ENCODE measurements at regions not wholly inside any gene's neighbourhood (a gene's known extent, or its start where the extent isn't known, plus 50 kb on each side); places are given as distances from the start of the nearest gene placed in this dataset.

DNA sequence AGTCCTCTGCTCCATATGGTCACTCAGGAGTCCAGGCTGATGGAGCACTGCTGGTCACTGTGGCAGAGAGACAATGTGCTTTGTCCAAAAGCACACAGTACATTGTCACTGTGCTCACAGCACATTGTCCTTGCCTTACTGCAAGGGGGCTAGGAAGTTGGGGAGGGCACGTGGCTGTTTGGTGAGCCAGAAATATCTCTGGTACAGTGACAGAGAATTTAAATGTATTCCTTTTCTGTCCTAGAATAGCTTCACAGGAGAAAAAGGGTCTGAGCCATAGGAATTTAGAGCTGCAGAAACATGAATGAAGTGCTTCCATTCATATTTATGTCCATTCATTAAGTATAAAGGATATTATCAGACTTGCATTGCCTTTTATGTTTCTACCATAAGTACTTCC lies 110.8 kb upstream of the TRIM2 start:
- intact Hi-C loops (cut with DNase I), result no loop called here
- 85 to 91% methylated on average over 1 of the region's 1 CpG for WGBS, 2 donors

GRCh38 chr4:153093802-153094201 lies 110.4 kb upstream of the TRIM2 start:
- peaks cover 0 to 8% (median 2%) of the 10 kb centered on the region in 4 donors for H3K4me1 ChIP-seq
- intact Hi-C loops (cut with DNase I), result no loop called here
- H3K9me3 ChIP-seq, result no peaks in the 10 kb centered on the region
- no peak overlapping the region for H3K4me3 ChIP-seq
- H3K27ac ChIP-seq, result no peak overlapping the region
- DNase-seq, result no peak
- no peaks in the 10 kb centered on the region for H3K36me3 ChIP-seq
- no peaks in the 10 kb centered on the region for H3K27me3 ChIP-seq
- TF ChIP-seq POLR2A (IDR thresholded peaks at IDR 0.05), result no peak
- TF ChIP-seq EP300 (IDR thresholded peaks at IDR 0.05), result no peak
- TF ChIP-seq CTCF (IDR thresholded peaks at IDR 0.05), result no peak
- no peak for TF ChIP-seq POLR2AphosphoS5 (IDR thresholded peaks at IDR 0.05)
- 59 to 77% methylated on average over 4 of the region's 4 CpGs for WGBS, 2 donors

More for the DNA sequence above, 110.8 kb upstream of the TRIM2 start:
- no peak for TF ChIP-seq POLR2A (IDR thresholded peaks at IDR 0.05)
- TF ChIP-seq POLR2AphosphoS5 (IDR thresholded peaks at IDR 0.05), result no peak
- Histone ChIP-seq H3K9me3 (no peaks in the 10 kb centered on the region), H3K4me3 (no peak overlapping the region), H3K27me3 (no peaks in the 10 kb centered on the region), H3K36me3 (no peaks in the 10 kb centered on the region), H3K27ac (no peak overlapping the region), H3K4me1 (peaks cover 0 to 8% (median 2%) of the 10 kb centered on the region in 4 donors)
- DNase-seq, result no peak

DNA sequence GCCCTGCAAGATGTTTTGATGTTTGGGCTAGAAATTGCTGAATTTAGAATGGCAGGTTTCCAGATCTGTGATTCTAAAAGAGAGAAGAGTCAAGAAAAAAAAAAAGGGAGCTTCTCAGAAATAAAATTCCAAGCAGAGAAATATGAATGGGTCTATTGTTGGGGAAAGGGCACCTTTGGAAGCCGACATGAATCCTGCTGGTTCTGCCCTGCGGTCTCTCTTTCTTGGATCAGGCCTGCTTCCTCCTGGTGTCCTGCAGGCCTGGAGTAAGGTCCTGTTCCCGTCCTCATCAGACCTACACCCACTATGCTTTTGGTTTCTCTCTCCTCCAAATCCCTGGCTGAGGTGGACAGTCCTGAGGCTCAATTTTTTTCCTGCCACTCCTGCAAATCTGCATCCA lies 109.8 kb upstream of the TRIM2 start:
- no peaks in the 10 kb centered on the region for H3K36me3 ChIP-seq
- intact Hi-C loops (cut with DNase I), result no loop called here
- no peaks in the 10 kb centered on the region for H3K9me3 ChIP-seq
- H3K27me3 ChIP-seq, result no peaks in the 10 kb centered on the region
- H3K27ac ChIP-seq, result no peak overlapping the region
- peaks cover 0 to 8% (median 2%) of the 10 kb centered on the region in 4 donors for H3K4me1 ChIP-seq
- 87 to 92% methylated on average over 3 of the region's 3 CpGs for WGBS, 2 donors
- no peak for DNase-seq
- no peak overlapping the region for H3K4me3 ChIP-seq
- TF ChIP-seq POLR2A (IDR thresholded peaks at IDR 0.05), result no peak
- no peak for TF ChIP-seq EP300 (IDR thresholded peaks at IDR 0.05)
- no peak for TF ChIP-seq POLR2AphosphoS5 (IDR thresholded peaks at IDR 0.05)
- no peak for TF ChIP-seq CTCF (IDR thresholded peaks at IDR 0.05)

DNA sequence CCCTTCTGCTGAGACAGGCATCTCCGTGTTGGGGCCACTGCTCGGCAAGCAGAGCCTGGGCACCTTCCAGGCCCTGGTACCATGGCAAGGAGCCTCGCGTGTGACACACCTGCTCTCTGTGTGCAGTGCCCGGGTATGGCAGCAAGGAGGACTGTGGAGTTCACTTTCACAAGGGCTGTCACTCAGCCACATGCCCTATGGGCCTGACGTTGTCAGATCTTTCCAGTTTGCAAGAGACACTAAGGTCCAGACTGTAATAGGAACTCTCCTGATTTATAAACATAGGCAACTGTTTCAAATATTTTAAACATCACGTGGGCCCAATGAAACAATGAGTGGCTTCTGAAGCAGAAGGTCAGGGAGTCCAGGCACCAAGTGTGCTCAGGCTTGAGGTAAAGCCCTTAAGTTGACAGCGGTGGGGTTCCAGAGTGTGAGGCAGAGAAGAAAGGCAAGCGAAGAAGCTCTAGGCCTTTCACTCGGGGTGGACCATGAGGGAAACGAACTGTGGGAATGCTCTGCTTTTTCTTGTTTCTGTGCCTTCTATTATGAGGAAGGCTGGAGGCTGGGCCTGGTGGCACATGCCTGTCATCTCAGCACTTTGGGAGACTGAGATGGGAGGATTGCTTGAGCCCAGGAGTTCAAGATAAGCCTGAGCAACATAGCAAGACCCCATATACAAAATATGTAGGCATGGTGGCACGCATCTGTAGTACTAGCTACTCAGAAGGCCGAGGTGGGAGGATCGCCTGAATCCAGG lies 108.6 kb upstream of the TRIM2 start:
- DNase-seq, result no peak
- TF ChIP-seq POLR2A (IDR thresholded peaks at IDR 0.05) (no peak), CTCF (IDR thresholded peaks at IDR 0.05) (no peak), POLR2AphosphoS5 (IDR thresholded peaks at IDR 0.05) (no peak), EP300 (IDR thresholded peaks at IDR 0.05) (no peak)
- intact Hi-C loops (cut with DNase I), result no loop called here
- H3K9me3 ChIP-seq, result no peaks in the 10 kb centered on the region
- H3K36me3 ChIP-seq, result no peaks in the 10 kb centered on the region
- no peak overlapping the region for H3K4me3 ChIP-seq
- peaks cover 0 to 8% (median 2%) of the 10 kb centered on the region in 4 donors for H3K4me1 ChIP-seq
- H3K27me3 ChIP-seq, result no peaks in the 10 kb centered on the region
- WGBS, 2 donors, result 88 to 91% methylated on average over 14 of the region's 14 CpGs
- H3K27ac ChIP-seq, result no peak overlapping the region

DNA sequence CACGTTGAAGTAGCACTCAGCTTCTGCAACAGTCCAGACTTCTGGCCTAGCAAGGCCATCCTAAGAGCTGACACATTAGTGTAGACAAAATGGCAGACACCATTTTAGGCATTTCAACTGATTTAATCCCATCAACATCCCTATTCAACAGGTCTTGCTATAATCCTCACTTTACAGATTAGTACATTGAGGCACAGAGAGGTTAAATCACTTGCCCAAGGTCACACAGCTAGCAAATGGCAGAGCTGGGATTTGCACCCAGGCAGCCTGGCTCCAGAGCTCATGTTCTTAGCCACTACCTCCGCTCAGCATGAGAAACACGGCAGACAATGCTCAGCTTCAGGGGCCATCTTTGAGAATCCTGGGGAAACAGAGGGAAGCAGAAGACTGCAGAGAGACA lies 107.9 kb upstream of the TRIM2 start:
- Histone ChIP-seq H3K4me1 (peaks cover 0 to 8% (median 2%) of the 10 kb centered on the region in 4 donors), H3K4me3 (no peak overlapping the region), H3K27me3 (no peaks in the 10 kb centered on the region), H3K27ac (no peak overlapping the region), H3K9me3 (no peaks in the 10 kb centered on the region), H3K36me3 (no peaks in the 10 kb centered on the region)
- WGBS, 2 donors, result 93 to 95% methylated on average over 3 of the region's 3 CpGs
- intact Hi-C loops (cut with DNase I), result no loop called here
- TF ChIP-seq POLR2A (IDR thresholded peaks at IDR 0.05) (no peak), CTCF (IDR thresholded peaks at IDR 0.05) (no peak), EP300 (IDR thresholded peaks at IDR 0.05) (no peak), POLR2AphosphoS5 (IDR thresholded peaks at IDR 0.05) (no peak)
- DNase-seq, result no peak
